Posterior cingulate gyrus (tissue), 11 donors: ENCODE measurements at regions not wholly inside any gene's neighbourhood (a gene's known extent, or its start where the extent isn't known, plus 50 kb on each side); places are given as distances from the start of the nearest gene placed in this dataset.

Experiments used
- DNase-seq, 10 donors: peaks; one replicate each; pipeline versions ENCODE4 v3.0.0 to v3.0.0-alpha.2; 2020 to 2021; ENCODE audit warnings: mixed read lengths in 3 of 10
- intact Hi-C: fragments of 100-400 bp; cut with DNase I; formaldehyde crosslinking; loops from one replicate; pipeline ENCODE4 v1.15.1; 2023

DNA sequence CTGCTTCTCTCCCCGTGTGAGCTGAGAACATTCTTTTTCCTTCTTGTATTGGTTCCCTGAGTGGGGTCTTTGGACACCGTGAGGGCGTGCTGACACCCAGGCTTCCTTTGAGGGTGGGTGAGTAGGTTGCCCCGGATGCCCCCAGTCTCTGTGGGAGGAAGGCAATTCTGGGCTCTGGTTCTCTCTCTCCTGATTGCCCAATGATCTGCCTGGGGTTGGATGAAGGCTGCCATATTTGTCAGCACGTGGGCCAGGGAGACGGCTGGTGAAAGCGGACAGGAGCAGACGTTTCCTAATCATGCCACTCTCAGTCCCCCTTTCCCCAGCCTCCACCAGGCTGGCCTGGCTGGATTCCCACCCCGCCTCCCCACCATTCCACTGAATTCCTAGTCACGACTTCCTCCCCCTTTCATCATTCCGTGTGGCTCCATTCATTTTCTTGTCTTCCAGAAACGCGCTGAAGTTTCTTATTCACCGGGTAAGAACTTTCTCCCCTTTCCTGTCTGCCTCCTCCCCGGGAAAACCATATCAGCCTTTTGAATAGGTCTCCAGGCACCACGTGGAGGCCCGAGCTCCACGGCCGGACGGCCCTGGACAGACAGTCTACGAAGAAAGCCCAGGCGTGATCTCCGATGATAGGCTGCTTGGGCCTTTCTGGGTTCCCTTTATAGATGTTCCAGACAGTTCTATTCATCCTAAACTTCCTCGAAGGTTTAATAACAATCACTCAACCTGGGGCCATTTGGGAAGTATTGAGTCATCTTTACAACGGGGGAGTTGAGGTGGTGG is 98.7 kb upstream of the NPTX2 start:
- DNase-seq: peak in 2 of 10 donors; percentile 48 to 59
- intact Hi-C loops: no loop called here

DNA sequence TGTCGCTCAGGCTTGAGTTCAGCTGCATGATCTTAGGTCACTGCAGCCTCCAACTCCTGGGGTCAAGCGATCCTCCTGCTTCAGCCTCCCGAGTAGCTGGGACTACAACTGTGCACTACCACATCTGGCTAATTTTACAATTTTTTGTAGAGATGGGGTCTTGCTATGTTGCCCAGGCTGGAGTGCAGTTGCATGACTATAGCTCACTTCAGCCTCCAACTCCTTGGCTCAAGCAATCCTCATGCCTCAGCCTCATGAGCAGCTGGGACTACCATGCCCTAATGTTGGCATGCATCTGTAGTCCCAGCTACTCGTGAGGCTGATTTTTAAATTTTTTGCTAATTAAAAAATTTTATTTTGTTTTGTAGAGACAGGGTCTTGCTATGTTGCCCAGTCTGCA is 101.9 kb upstream of the NPTX2 start:
- intact Hi-C loops: no loop called here
- peak in 1 of 10 donors; percentile 23 for DNase-seq

DNA sequence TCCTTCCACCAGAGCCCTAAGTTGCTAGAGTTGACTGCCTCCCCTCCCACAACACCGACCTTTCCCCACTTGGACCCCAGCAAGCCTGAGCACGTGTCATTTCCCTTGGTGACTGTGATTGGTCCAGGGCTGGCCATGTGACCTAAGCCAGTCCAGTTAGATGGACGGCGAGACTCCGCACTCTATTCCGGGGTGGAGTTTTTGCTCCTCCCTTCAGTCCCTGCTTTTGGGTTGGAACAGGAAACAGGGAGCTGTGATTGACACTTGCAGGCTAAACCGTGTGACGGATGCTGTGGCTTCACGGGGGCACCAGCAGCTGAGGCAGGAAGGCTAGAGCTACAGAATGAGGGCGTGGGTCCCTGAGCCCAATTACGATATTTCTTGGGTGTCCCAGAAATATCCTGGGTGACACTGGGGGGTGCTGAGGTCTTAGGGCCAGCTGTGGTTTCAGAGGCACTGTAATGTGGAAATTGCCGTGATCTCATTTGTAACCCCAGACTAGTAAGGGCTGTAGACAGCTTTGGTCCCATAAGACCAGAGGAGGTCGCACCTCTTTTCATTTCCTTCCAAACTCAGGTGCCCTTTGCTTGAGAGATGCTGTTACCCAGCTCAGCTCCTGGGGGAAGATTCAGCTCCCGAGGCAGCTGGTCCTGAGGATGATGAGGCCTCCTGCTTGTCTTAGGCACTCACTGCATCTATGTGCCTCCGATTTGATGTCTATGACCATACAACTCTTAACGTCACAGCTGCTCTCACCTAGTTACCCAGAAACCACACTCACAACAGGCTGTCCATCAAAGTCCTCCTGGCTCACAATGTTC is 102.7 kb upstream of the NPTX2 start:
- peak in 2 of 10 donors; percentile 30 to 38 for DNase-seq
- intact Hi-C loops: no loop called here

DNA sequence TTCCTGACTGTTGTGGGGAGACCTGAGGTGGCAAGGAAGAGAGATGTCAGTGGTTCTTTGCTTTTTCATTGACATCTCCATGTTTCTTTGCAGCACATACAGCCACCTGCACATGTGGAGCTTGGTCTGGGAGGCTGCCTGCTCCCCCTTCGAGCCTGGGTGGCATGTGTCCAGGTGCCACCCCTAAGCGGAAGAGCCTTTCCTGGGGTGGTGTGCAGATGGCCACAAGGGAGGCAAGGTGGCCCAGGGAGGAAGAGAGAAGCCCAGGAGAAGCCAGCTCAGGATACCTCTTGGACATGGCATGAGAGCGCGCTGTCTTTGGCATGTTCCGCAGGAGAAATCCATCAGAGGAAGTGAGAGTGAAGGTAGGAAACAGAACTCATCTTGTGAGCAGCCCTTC is 105.9 kb upstream of the NPTX2 start:
- intact Hi-C loops: no loop called here
- peak in 2 of 10 donors; percentile 35 to 44 for DNase-seq

DNA sequence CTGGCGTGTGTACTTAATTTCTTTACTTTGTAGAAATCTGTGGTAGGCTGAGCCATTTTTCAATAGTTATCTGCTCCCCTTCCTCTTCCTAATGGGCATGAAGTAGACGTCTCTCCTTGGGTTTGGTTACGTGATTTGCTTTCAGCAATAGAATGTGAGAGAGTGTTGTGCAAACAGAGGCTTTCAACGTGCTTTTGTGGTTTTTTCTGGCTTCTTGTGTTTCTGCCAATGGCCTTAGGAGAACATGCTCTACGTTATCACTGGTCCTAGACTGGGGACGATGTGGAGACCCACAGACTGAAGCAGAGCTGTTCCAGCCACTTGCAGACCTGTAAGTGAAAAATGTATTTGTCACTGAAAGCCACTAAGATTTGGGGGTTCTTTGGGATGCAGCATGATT is 107.2 kb upstream of the NPTX2 start:
- peak in 1 of 10 donors; percentile 1 for DNase-seq
- intact Hi-C loops: no loop called here

DNA sequence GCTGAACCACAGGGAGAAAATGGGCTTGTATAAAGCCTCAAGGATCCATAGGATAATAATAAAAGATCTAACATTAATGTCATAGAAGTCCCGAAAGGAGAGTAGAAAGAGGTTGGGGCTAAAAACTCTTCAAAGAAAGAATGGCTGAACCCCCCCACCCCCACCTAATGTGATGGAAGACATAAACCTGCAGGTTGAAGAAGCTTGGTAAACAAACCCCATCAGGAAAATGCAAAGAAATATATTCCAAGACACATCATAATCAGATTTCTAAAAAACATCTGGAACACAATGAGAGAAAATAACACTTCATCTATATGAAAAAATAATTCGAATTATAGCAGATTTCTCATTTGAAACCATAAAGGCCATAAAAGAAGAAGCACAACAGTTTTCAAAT is 105.6 kb upstream of the BAIAP2L1 start:
- DNase-seq: no peak
- intact Hi-C loops: no loop called here

DNA sequence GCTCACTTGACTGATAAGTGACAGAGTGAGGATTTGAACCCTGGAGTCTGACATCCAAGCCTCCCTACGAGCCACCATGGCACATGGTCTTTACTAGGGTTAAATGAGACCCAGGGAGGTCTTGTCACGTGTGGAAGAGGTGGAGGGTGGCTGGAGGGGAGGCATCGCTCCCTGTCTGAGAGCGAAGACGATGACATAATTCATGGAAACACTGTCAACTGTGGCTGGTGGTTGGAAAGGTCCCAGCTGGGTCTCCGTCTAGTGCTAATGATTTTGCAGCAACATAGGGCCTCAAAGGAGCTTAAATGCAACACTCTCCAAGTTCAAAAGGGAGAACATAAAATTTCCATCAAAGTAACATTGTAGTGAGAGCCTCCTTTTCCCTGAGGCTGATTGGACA is 99.9 kb upstream of the BAIAP2L1 start:
- intact Hi-C loops: no loop called here
- DNase-seq: peak in 1 of 10 donors; percentile 42

DNA sequence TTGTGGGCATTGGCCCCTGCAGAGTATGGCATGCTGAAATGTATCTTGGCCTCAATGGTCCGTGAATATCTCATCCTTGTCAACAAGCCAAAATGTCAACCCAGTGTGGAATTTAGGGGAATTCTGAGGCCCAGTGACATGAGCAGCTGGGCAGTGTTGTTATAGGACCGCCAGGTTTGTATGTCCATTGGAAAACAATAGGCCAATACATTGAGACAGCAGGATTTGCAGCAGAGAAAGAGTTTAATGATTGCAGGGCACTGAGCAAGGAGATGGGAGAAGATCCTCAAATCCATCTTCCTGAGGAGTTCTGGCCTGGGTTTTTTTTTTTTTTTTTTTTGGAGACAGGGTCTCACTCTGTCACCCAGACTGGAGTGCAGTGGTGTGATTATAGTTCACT is 95.7 kb upstream of the BAIAP2L1 start:
- intact Hi-C loops: no loop called here
- DNase-seq: no peak

DNA sequence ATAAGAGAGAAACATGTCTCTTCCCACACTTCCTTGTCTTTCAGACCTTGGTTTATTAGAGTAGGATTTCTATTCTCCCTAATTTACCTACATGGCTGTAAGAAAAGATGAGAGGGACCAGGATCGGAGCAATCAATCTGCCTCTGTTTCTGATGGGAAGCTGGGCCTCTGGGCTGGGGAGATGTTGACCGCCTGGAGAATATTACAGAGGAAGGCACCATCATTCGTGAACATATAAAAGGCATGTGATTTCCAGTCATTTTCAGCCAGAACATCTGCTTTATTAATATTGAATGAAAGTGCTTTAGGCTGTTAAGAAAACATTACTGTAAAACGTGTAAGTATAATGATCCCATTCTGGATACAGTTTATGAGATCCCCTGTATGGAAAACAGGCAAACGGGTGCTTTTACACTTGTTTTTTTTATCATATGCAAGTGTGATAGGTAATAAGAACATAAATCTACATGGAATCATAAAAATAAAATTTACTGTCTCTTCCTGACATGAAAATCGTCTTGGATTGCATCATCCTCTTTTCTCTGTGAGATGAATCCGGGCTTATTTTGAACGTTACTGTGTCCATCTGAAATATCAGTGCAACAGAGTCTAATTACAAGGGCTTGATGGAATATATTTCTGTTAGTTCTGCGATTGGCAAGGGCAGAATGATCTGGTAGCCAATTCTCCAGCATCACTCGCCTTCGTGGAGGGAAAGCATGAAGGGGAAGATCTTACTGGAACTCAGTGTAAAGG is 94.5 kb upstream of the BAIAP2L1 start:
- DNase-seq: peak in 1 of 10 donors; percentile 3
- intact Hi-C loops: no loop called here

DNA sequence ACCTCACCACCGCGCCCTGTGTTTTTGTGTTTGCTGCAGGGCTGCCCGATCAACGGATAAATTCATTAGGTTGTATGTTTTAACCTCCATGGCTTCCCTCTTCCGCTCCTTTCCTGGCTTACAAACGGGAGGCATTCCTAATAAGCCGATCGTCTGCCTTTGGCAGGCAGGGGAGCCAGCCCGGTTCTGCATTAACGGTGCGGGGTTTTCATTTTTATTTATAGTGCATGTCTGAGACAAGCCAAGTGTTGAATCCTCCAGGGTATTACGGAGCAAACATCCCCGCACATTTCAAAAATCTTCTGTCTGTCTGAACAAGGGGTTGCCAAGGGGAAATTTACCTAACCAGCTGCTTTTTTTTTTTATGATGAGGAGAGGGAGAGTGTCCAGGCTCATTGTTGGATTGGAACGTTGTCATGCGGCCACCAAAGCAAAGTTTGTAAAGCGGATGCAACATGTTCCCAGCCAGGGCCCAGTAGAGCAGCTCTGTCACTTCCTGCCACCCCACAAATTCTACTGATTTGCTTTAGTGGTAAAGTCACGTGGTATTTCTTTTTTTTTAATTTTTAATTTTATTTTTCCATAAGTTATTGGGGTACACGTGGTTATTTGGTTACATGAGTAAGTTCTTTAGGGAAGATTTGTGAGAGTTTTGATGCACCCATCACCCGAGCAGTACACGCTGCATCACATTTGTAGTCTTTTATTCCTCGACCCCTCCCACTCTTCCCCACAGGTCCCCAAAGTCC is 92.3 kb upstream of the BAIAP2L1 start:
- intact Hi-C loops: no loop called here
- peak in 1 of 10 donors; percentile 20 for DNase-seq

DNA sequence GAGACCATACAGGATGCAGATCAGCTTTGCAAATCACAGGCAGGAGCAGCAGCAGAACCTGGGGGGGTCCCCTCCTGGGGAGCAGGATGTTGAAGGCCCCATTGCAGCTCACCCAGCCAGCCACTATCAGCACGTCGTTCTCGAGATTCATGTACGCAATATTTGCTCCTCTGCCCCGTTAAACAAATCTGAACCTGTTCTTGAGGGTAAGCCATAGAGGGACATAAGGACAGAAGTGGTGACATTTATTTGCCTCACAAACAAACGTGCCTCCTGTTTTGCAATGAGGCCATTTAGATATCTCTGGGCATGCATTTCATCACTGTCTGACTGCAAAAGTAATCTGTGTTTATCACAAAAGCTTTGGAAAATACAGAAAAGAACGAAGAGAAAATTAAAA is 87.3 kb upstream of the BAIAP2L1 start:
- intact Hi-C loops: no loop called here
- DNase-seq: peak in 1 of 10 donors; percentile 36

DNA sequence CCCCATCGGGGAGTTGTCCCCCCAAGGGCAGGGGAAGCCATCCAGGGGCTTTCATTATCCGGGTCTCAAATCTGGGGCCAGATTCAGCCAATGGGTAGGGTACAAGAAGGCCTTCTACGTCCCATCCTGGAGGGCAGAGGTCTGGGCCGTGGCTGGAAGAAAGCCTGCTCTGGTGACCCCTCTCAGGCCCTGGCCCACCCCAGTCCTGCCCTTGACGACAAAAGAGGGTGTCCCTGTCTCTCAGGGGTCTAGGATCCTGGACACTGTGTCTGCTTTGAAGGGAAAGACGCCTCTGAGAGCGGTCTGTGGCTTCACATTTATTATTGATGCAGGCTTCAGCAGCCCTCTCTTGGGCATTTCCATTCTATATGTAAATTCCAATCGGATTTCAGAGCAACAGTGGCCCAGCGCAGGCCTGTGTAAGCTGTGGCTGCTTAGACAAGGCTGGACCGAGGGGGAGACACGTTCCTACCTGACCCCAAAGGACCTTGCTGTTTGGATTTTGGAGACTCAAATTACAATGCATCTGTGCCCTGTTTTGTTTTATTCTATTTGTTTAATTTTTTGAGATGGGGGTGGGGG is 83.2 kb upstream of the BAIAP2L1 start:
- intact Hi-C loops: no loop called here
- peak in 2 of 10 donors; percentile 38 to 56 for DNase-seq

DNA sequence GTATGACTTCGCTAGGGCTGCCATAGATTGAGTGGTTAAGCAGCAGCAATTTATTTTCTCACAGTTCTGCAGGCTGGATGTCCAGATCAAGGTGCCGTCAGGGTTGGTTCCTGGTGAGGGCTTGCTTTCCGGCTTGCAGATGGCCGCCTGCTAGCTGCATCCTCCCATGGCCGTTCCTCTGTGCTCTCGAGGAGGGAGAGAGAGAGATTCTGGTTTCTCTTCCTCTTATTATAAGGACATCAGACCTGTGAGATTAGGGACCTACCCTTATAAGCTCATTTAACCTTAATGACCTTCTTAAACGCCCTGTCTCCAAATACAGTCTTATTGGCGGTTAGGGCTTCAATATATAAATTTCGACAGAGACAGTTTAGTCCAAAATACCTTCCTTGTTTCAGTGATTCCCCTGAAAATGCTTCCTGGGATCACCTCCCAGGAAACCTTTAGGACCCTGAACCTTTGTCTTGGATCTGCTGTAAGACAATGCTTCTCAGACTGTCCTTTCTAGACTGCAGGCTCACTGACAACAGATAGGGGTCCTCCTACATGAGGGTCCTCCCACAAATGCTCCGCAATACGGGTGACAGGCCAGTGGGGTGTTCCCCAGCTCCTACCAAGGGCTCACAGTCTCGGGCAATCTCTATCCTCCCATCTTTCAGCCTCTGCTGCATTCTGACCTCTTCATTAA is 82.5 kb upstream of the BAIAP2L1 start:
- intact Hi-C loops: no loop called here
- DNase-seq: peak in 1 of 10 donors; percentile 27

DNA sequence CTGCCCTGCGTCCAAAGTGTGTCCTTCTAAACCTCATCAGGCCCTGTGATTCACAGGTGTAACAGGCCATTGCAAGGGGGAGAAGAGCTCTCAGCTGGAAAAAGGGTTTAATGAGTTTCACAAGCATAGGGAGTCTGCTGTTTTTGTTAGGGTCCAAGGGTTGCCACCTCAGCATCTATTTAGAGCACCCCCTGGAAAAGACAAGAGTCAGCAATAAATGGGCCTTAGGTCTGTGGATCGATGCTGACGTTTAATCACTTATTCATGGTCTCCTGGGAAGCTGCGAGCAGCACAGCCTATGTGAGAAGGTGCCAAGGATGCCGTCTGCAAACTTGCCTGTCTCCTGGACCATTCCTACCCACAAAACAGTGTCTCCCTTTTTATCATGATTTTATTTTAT is 78.4 kb upstream of the BAIAP2L1 start:
- intact Hi-C loops: no loop called here
- DNase-seq: no peak

DNA sequence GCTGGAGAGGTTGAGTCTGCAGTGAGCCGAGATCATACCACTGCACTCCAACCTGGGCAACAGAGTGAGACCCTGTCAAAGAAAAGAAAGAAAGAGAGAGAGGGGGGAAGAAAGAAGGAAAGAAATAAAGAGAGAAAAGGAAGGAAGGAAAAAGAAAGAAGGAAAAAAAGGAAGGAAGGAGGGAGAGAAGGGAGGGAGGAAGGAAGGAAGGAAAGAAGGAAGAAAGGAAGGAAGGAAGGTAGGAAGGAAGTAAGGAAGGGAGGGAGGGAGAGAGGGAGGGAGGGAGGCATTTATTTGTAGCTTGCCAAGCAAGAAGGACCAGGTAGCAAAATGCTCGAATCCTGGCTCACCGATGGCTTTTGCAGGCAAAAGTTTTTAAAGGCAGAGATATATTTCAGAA is 74.5 kb upstream of the BAIAP2L1 start:
- intact Hi-C loops: no loop called here
- DNase-seq: peak in 1 of 10 donors; percentile 2

DNA sequence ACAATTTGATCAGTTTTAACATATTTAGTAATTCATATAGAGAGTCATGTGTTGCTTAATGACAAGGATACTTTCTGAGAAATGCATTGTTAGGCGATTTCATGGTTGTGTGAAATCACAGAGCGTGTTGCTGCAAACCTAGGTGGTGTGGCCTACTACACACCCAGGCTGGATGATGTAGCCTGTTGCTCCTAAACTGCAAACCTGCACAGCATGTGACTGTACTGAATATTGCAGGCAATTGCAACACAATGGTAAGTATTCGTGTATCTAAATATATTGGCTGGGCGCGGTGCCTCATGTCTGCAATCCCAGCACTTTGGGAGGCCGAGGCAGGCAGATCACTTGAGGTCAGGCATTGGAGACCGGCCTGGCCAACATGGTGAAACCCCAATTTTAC is 73.7 kb upstream of the BAIAP2L1 start:
- intact Hi-C loops: no loop called here
- DNase-seq: peak in 1 of 10 donors; percentile 37

DNA sequence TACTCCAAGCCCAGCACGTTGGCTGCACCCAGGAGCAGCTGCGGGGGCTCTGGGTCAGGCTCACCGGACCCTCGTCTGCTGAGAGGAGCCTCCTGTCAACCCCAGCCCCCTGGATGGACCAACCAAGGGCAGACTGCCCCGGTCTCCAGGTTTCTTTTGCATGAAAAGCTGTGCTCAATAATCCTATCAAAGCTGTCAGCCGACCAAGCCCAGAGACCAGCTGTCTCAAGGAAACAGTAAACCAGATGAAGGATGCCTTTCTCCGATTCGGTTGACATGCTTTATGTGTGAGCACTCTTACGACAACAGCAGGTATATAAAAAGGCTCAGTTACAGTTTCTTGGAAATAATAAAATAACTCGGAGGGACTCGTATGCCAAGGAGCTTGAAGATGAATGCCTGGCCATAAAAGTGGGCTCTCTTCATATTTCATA is 71.6 kb upstream of the BAIAP2L1 start:
- DNase-seq: peak in 2 of 10 donors; percentile 59 to 77
- intact Hi-C loops: no loop called here

DNA sequence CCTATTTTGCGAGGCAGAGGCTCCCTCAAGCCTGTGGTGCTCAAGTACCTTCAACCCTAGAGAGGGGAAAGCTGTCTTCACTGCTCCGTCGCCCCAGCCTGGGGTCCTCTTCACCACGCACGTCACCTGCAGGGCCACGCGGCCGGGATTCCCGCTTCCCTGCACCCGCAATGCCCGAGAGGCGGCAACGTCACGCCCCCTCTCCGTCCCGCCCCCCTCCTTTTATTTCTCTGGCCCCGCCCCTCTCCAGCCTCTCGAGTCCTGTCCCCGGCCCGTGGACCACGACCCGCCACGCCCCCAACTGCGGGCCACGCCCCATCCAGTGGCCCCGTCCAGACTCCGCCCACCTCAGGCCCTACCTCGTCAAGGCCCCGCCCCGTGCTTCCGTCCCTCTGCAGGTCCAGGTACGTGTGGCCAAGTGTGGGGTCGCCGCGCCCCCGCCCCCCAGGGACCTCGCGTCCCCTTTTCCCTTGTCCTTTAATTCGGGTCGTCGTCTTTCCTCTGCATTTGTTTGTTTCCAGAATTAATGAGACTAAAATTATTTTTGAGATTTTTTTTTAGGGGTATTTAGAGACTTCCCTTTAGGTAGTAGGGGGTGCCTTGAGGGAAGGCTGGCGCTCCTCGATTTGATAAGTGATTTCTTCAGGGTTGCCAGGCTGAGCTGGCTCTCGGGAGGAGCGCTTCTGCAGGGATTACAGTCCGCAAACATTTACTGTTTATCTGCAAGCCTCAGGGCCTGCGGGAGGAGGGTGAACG is 69.8 kb upstream of the BAIAP2L1 start:
- peak in 3 of 10 donors; percentile 74 to 81 (median 79) for DNase-seq
- intact Hi-C loops: no loop called here
